ENCODE measurements at regions not wholly inside any gene's neighbourhood (a gene's known extent, or its start where the extent isn't known, plus 50 kb on each side); places are given as distances from the start of the nearest gene placed in this dataset.

- Histone ChIP-seq H3K27ac (no peak overlapping the region), H3K9me3 (ENCODE audit: low read depth) (no peaks in the 10 kb centered on the region), H3K4me3 (no peak overlapping the region), H3K36me3 (no peaks in the 10 kb centered on the region), H3K4me1 (ENCODE audit: low read depth) (no peaks in the 10 kb centered on the region), H3K27me3 (no peaks in the 10 kb centered on the region)
- no peak for DNase-seq (ENCODE audit: low read depth in 1 of 2, low spot score in 1 of 2)
- no peak for TF ChIP-seq CTCF (IDR thresholded peaks at IDR 0.05; ENCODE audit: low read depth, low read length)
These were observed 423.8 kb upstream of the CXADR start for GRCh38 chr21:17089091-17089491.

GRCh38 chr21:17101696-17102095 lies 411.1 kb upstream of the CXADR start:
- Histone ChIP-seq H3K27ac (no peak overlapping the region), H3K36me3 (no peaks in the 10 kb centered on the region), H3K4me1 (ENCODE audit: low read depth) (no peaks in the 10 kb centered on the region), H3K4me3 (no peak overlapping the region), H3K27me3 (no peaks in the 10 kb centered on the region), H3K9me3 (ENCODE audit: low read depth) (no peaks in the 10 kb centered on the region)
- DNase-seq (ENCODE audit: low read depth in 1 of 2, low spot score in 1 of 2) = no peak
- TF ChIP-seq CTCF (IDR thresholded peaks at IDR 0.05; ENCODE audit: low read depth, low read length) = no peak

- Histone ChIP-seq H3K4me3 (no peak overlapping the region), H3K36me3 (no peaks in the 10 kb centered on the region), H3K4me1 (ENCODE audit: low read depth) (no peaks in the 10 kb centered on the region), H3K27ac (no peak overlapping the region), H3K9me3 (ENCODE audit: low read depth) (no peaks in the 10 kb centered on the region), H3K27me3 (no peaks in the 10 kb centered on the region)
- no peak for DNase-seq (ENCODE audit: low read depth in 1 of 2, low spot score in 1 of 2)
- no peak for TF ChIP-seq CTCF (IDR thresholded peaks at IDR 0.05; ENCODE audit: low read depth, low read length)
These were observed 406.9 kb upstream of the CXADR start for GRCh38 chr21:17105932-17106331.

- Histone ChIP-seq H3K4me1 (ENCODE audit: low read depth) (no peaks in the 10 kb centered on the region), H3K27me3 (no peaks in the 10 kb centered on the region), H3K27ac (no peak overlapping the region), H3K36me3 (no peaks in the 10 kb centered on the region), H3K9me3 (ENCODE audit: low read depth) (no peaks in the 10 kb centered on the region), H3K4me3 (no peak overlapping the region)
- no peak for TF ChIP-seq CTCF (IDR thresholded peaks at IDR 0.05; ENCODE audit: low read depth, low read length)
- no peak for DNase-seq (ENCODE audit: low read depth in 1 of 2, low spot score in 1 of 2)
These were observed 398.8 kb upstream of the CXADR start for GRCh38 chr21:17114045-17114444.

GRCh38 chr21:17118638-17119384 lies 394.0 kb upstream of the CXADR start:
- TF ChIP-seq CTCF (IDR thresholded peaks at IDR 0.05; ENCODE audit: low read depth, low read length) = no peak
- H3K9me3 ChIP-seq (ENCODE audit: low read depth) = no peaks in the 10 kb centered on the region
- peak in 1 of 2 donors; percentile 25 for DNase-seq (ENCODE audit: low read depth in 1 of 2, low spot score in 1 of 2)
- no peaks in the 10 kb centered on the region for H3K4me1 ChIP-seq (ENCODE audit: low read depth)
- no peak overlapping the region for H3K4me3 ChIP-seq
- H3K27ac ChIP-seq = no peak overlapping the region
- H3K36me3 ChIP-seq = no peaks in the 10 kb centered on the region
- no peaks in the 10 kb centered on the region for H3K27me3 ChIP-seq
